K562 (cell line): ENCODE measurements at regions not wholly inside any gene's neighbourhood (a gene's known extent, or its start where the extent isn't known, plus 50 kb on each side); places are given as distances from the start of the nearest gene placed in this dataset.

Experiments
- BACH1 ChIP-seq: fragments of 200-800 bp; sonication (Bioruptor generic); IDR thresholded peaks from 2 replicates; pipeline ENCODE4 v1.6.1; 2016; ENCODE audit warnings: missing genetic modification characterization, missing compliant biosample characterization
- BHLHE40 ChIP-seq: IDR thresholded peaks from 2 replicates; pipeline ENCODE4 v1.6.1; 2011; ENCODE audit warnings: low read length, improper control_type of control experiment
- ESRRB ChIP-seq: fragments of 250-450 bp; sonication (Bioruptor Pico); IDR thresholded peaks from 2 replicates; pipeline ENCODE4 v1.5.0; 2020; ENCODE audit warnings: mild to moderate bottlenecking, moderate library complexity, borderline replicate concordance
- ETS1 ChIP-seq: conservative IDR thresholded peaks from 2 replicates; pipeline ENCODE4 v1.6.1; 2011; ENCODE audit warnings: low read depth, mild to moderate bottlenecking, low read length; ENCODE audit not compliant: control insufficient read depth
- MXI1 ChIP-seq: IDR thresholded peaks from 2 replicates; pipeline ENCODE4 v1.6.1; 2011; ENCODE audit warnings: low read depth, mild to moderate bottlenecking, improper control_type of control experiment, low read length
- RBM22 ChIP-seq: fragments of 200-400 bp; formaldehyde crosslinking; IDR thresholded peaks from 2 replicates; pipeline ENCODE4 v1.6.1; 2018; ENCODE audit warnings: low read length, low read depth; ENCODE audit not compliant: poor library complexity, severe bottlenecking
- SMAD4 ChIP-seq: fragments of 250-450 bp; sonication (Bioruptor Pico); conservative IDR thresholded peaks from 2 replicates; pipeline ENCODE4 v1.8.0; 2021; ENCODE audit warnings: inconsistent platforms, mild to moderate bottlenecking, moderate library complexity
- ZNF133 ChIP-seq: fragments of 250-450 bp; sonication (Bioruptor Pico); IDR thresholded peaks from 2 replicates; pipeline ENCODE4 v1.4.0; 2020; ENCODE audit warnings: mild to moderate bottlenecking
- ZNF253 ChIP-seq: fragments of 250-450 bp; sonication (Bioruptor Pico); conservative IDR thresholded peaks from 2 replicates; pipeline ENCODE4 v1.6.1; 2021; ENCODE audit warnings: mild to moderate bottlenecking
- ZNF518B ChIP-seq: fragments of 250-450 bp; sonication (Bioruptor Pico); IDR thresholded peaks from 2 replicates; pipeline ENCODE4 v1.5.0; 2021; ENCODE audit warnings: mild to moderate bottlenecking, moderate library complexity

GRCh38 chr2:16043192-16043591 is 102.8 kb downstream of the MYCN start (continued):
- TF ChIP-seq MXI1 (no peak), ETS1 (no peak), ESRRB (no peak), ZNF253 (CRISPR knock-in tag) (no peak), BACH1 (tag) (no peak), ZNF518B (CRISPR knock-in tag) (no peak), RBM22 (no peak), SMAD4 (CRISPR knock-in tag) (no peak), BHLHE40 (no peak), ZNF133 (CRISPR knock-in tag) (no peak)
